ENCODE measurements at regions not wholly inside any gene's neighbourhood (a gene's known extent, or its start where the extent isn't known, plus 50 kb on each side); places are given as distances from the start of the nearest gene placed in this dataset.

- no peak overlapping the region for H3K27ac Mint-ChIP-seq (ENCODE audit: unreplicated experiment)
- no peaks in the 10 kb centered on the region for H3K36me3 Mint-ChIP-seq (ENCODE audit: low read depth, unreplicated experiment)
- no peak for TF ChIP-seq CTCF (IDR thresholded peaks at IDR 0.05; ENCODE audit: unreplicated experiment)
Observed at GRCh38 chr13:60214213-60215055, 50.7 kb upstream of the DIAPH3 start.

GRCh38 chr13:60220072-60220471, 56.3 kb upstream of the DIAPH3 start:
- Mint-ChIP-seq H3K27me3 (ENCODE audit: unreplicated experiment) (peaks cover 2% of the 10 kb centered on the region), H3K9me3 (ENCODE audit: unreplicated experiment) (peaks cover 4% of the 10 kb centered on the region), H3K27ac (ENCODE audit: unreplicated experiment) (no peak overlapping the region), H3K36me3 (ENCODE audit: low read depth, unreplicated experiment) (no peaks in the 10 kb centered on the region), H3K4me1 (ENCODE audit: unreplicated experiment) (no peaks in the 10 kb centered on the region), H3K4me3 (ENCODE audit: unreplicated experiment) (no peak overlapping the region)
- no peak for TF ChIP-seq CTCF (IDR thresholded peaks at IDR 0.05; ENCODE audit: unreplicated experiment)
- no peak for DNase-seq (ENCODE audit: low spot score)

More at GRCh38 chr13:60214213-60215055, 50.7 kb upstream of the DIAPH3 start:
- H3K4me1 Mint-ChIP-seq (ENCODE audit: unreplicated experiment) = peaks cover 4% of the 10 kb centered on the region
- H3K4me3 Mint-ChIP-seq (ENCODE audit: unreplicated experiment) = no peak overlapping the region
- peaks cover 4% of the 10 kb centered on the region for H3K9me3 Mint-ChIP-seq (ENCODE audit: unreplicated experiment)
- no peak for DNase-seq (ENCODE audit: low spot score)
- peaks cover 2% of the 10 kb centered on the region for H3K27me3 Mint-ChIP-seq (ENCODE audit: unreplicated experiment)

GRCh38 chr13:60221581-60221980, 57.9 kb upstream of the DIAPH3 start:
- no peak overlapping the region for H3K4me3 Mint-ChIP-seq (ENCODE audit: unreplicated experiment)
- no peaks in the 10 kb centered on the region for H3K4me1 Mint-ChIP-seq (ENCODE audit: unreplicated experiment)
- no peak for TF ChIP-seq CTCF (IDR thresholded peaks at IDR 0.05; ENCODE audit: unreplicated experiment)
- H3K36me3 Mint-ChIP-seq (ENCODE audit: low read depth, unreplicated experiment) = no peaks in the 10 kb centered on the region
- H3K27me3 Mint-ChIP-seq (ENCODE audit: unreplicated experiment) = no peaks in the 10 kb centered on the region
- peaks cover 2% of the 10 kb centered on the region for H3K9me3 Mint-ChIP-seq (ENCODE audit: unreplicated experiment)
- no peak overlapping the region for H3K27ac Mint-ChIP-seq (ENCODE audit: unreplicated experiment)
- no peak for DNase-seq (ENCODE audit: low spot score)

- peak; percentile 9 for DNase-seq (ENCODE audit: low spot score)
- no peaks in the 10 kb centered on the region for H3K9me3 Mint-ChIP-seq (ENCODE audit: unreplicated experiment)
- H3K36me3 Mint-ChIP-seq (ENCODE audit: low read depth, unreplicated experiment) = no peaks in the 10 kb centered on the region
- H3K27ac Mint-ChIP-seq (ENCODE audit: unreplicated experiment) = no peak overlapping the region
- H3K4me1 Mint-ChIP-seq (ENCODE audit: unreplicated experiment) = no peaks in the 10 kb centered on the region
- no peak overlapping the region for H3K4me3 Mint-ChIP-seq (ENCODE audit: unreplicated experiment)
- no peaks in the 10 kb centered on the region for H3K27me3 Mint-ChIP-seq (ENCODE audit: unreplicated experiment)
- no peak for TF ChIP-seq CTCF (IDR thresholded peaks at IDR 0.05; ENCODE audit: unreplicated experiment)
Observed at GRCh38 chr13:60226507-60226906, 62.8 kb upstream of the DIAPH3 start.

- no peak for TF ChIP-seq CTCF (IDR thresholded peaks at IDR 0.05; ENCODE audit: unreplicated experiment)
- Mint-ChIP-seq H3K27ac (ENCODE audit: unreplicated experiment) (no peak overlapping the region), H3K4me1 (ENCODE audit: unreplicated experiment) (no peaks in the 10 kb centered on the region), H3K4me3 (ENCODE audit: unreplicated experiment) (no peak overlapping the region), H3K9me3 (ENCODE audit: unreplicated experiment) (no peaks in the 10 kb centered on the region), H3K36me3 (ENCODE audit: low read depth, unreplicated experiment) (no peaks in the 10 kb centered on the region), H3K27me3 (ENCODE audit: unreplicated experiment) (no peaks in the 10 kb centered on the region)
- DNase-seq (ENCODE audit: low spot score) = no peak
Observed at GRCh38 chr13:60227158-60227557, 63.4 kb upstream of the DIAPH3 start.

Measured in endothelial cell (in vitro differentiated cells).